Neural crest cell (in vitro differentiated cells): ENCODE measurements at regions not wholly inside any gene's neighbourhood (a gene's known extent, or its start where the extent isn't known, plus 50 kb on each side); places are given as distances from the start of the nearest gene placed in this dataset.
A peak's percentile ranks its signal among the peaks of the same experiment; 100 is the strongest.

Experiments
- DNase-seq: peaks from one replicate; pipeline ENCODE4 v3.0.0; 2021; ENCODE audit warnings: low read depth, mixed read lengths, low spot score
- H3K27ac Mint-ChIP-seq: one replicate; pipeline ENCODE4 v1.8.0; 2021; ENCODE audit warnings: mild to moderate bottlenecking, mixed read lengths; ENCODE audit not compliant: unreplicated experiment
- H3K27me3 Mint-ChIP-seq: 2 replicates; pipeline ENCODE4 v1.8.0; 2021; ENCODE audit warnings: low read depth, mild to moderate bottlenecking, mixed read lengths
- H3K36me3 Mint-ChIP-seq: 2 replicates; pipeline ENCODE4 v1.8.0; 2021; ENCODE audit warnings: low read depth, mild to moderate bottlenecking, mixed read lengths
- H3K4me1 Mint-ChIP-seq: 2 replicates; pipeline ENCODE4 v1.8.0; 2021; ENCODE audit warnings: mixed read lengths
- H3K4me3 Mint-ChIP-seq: one replicate; pipeline ENCODE4 v1.8.0; 2021; ENCODE audit warnings: mild to moderate bottlenecking, mixed read lengths
- H3K9me3 Mint-ChIP-seq: 2 replicates; pipeline ENCODE4 v1.8.0; 2021; ENCODE audit warnings: mixed read lengths
- TF ChIP-seq, protein P1 (sequence below): fragments of 200-600 bp; sonication (generic); conservative IDR thresholded peaks from 2 replicates; pipeline ENCODE4 v1.5.0; 2021; ENCODE audit warnings: antibody characterized with exemption, mild to moderate bottlenecking

GRCh38 chr11:70498976-70499801, 100.9 kb downstream of the CTTN start:
- H3K9me3 Mint-ChIP-seq, result no peaks in the 10 kb centered on the region
- DNase-seq, result no peak
- H3K27me3 Mint-ChIP-seq, result no peaks in the 10 kb centered on the region
- TF ChIP-seq, protein P1, sequence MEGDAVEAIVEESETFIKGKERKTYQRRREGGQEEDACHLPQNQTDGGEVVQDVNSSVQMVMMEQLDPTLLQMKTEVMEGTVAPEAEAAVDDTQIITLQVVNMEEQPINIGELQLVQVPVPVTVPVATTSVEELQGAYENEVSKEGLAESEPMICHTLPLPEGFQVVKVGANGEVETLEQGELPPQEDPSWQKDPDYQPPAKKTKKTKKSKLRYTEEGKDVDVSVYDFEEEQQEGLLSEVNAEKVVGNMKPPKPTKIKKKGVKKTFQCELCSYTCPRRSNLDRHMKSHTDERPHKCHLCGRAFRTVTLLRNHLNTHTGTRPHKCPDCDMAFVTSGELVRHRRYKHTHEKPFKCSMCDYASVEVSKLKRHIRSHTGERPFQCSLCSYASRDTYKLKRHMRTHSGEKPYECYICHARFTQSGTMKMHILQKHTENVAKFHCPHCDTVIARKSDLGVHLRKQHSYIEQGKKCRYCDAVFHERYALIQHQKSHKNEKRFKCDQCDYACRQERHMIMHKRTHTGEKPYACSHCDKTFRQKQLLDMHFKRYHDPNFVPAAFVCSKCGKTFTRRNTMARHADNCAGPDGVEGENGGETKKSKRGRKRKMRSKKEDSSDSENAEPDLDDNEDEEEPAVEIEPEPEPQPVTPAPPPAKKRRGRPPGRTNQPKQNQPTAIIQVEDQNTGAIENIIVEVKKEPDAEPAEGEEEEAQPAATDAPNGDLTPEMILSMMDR, result no peak
- H3K4me3 Mint-ChIP-seq, result no peak overlapping the region
- peaks cover 24% of the 10 kb centered on the region for H3K4me1 Mint-ChIP-seq
- H3K36me3 Mint-ChIP-seq, result no peaks in the 10 kb centered on the region
- H3K27ac Mint-ChIP-seq, result peak overlapping the region; percentile 50

- no peaks in the 10 kb centered on the region for H3K9me3 Mint-ChIP-seq
- no peaks in the 10 kb centered on the region for H3K36me3 Mint-ChIP-seq
- TF ChIP-seq, protein P1, result no peak
- H3K4me1 Mint-ChIP-seq, result peaks cover 29% of the 10 kb centered on the region
- DNase-seq, result no peak
- H3K4me3 Mint-ChIP-seq, result peak overlapping the region; percentile 19
- no peaks in the 10 kb centered on the region for H3K27me3 Mint-ChIP-seq
- H3K27ac Mint-ChIP-seq, result peak overlapping the region; percentile 98
Measured at GRCh38 chr11:70500076-70500847, 101.9 kb downstream of the CTTN start.

DNA sequence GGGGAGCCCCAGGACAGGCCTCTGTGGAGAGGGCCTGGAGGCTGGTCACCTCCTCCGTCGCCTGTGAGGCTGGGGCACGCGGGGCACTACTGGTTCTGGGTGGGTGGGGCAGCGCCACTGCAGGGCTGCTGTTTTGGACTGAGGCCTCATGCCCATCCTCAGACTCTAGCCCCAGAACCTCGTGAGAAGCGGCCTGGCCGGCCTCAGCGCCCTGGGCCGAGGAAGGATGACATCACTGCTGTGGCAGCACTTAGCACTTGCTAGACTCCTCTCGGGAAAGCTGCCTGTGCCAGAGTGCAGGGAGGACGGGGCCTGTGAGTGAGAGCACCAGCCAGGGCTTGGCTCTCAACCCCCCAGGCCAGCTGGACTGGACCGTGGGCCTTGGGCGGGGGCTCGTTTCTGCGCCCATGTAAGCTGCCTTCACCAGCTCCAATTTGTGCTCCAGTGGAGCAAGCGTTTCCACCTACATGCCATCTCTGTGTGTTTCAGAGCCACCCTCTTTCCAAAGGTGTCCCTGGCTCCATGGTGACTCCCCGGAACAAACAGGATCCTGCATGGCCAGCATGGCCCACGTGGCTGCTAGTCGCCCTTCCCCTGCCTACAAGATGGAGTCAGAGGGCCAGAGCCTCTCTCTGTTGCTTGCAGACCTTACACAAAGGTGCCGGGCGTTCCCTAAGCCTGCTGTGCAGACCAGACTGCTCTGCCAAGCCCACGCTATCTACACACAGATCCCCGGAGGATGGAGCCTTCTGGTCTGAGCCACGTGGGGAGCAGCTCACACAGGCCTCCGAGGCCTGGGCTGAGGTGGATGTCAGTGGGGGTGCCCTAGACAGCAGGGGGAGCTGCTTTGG, 102.9 kb downstream of the CTTN start:
- no peak for DNase-seq
- TF ChIP-seq, protein P1, result no peak
- Mint-ChIP-seq H3K9me3 (no peaks in the 10 kb centered on the region), H3K4me1 (peaks cover 33% of the 10 kb centered on the region), H3K27me3 (no peaks in the 10 kb centered on the region), H3K36me3 (no peaks in the 10 kb centered on the region), H3K27ac (peak overlapping the region; percentile 62), H3K4me3 (no peak overlapping the region)

- Mint-ChIP-seq H3K27ac (peak overlapping the region; percentile 57), H3K27me3 (no peaks in the 10 kb centered on the region), H3K4me1 (peaks cover 33% of the 10 kb centered on the region), H3K4me3 (no peak overlapping the region), H3K9me3 (no peaks in the 10 kb centered on the region), H3K36me3 (no peaks in the 10 kb centered on the region)
- TF ChIP-seq, protein P1, result no peak
- DNase-seq, result no peak
Measured at GRCh38 chr11:70501933-70502540, 103.7 kb downstream of the CTTN start.
